ENCODE measurements at regions not wholly inside any gene's neighbourhood (a gene's known extent, or its start where the extent isn't known, plus 50 kb on each side); places are given as distances from the start of the nearest gene placed in this dataset.

DNA sequence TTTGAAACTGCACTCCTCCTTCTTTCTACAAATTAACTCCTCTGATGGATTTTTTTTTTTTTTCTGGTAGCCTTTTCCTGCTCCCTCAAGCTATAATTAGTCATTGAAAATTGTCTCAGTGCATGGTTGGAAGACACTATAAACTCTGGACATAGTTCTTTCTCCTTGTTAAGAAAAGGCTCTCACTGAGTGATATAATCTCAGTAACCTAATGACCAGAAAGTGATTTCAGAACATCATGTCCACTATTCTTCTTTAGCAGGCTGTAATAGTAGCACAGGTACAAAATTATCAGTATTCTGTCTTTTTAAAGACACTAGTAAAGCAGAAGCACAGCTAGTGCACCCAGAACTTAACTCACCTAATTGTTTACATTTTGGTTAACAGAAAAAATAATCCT is 752.6 kb upstream of the PHF14 start:
- Mint-ChIP-seq H3K27me3 (ENCODE audit: low read depth, unreplicated experiment) (no peaks in the 10 kb centered on the region), H3K4me3 (ENCODE audit: unreplicated experiment) (no peak overlapping the region), H3K4me1 (ENCODE audit: low read depth, unreplicated experiment) (peaks cover 12% of the 10 kb centered on the region), H3K36me3 (ENCODE audit: low read depth, unreplicated experiment) (no peaks in the 10 kb centered on the region), H3K9me3 (ENCODE audit: unreplicated experiment) (no peaks in the 10 kb centered on the region), H3K27ac (ENCODE audit: unreplicated experiment) (no peak overlapping the region)
- Histone ChIP-seq H3K27me3 (ENCODE audit: insufficient read depth, low read length) (no peaks in the 10 kb centered on the region), H3K79me2 (ENCODE audit: insufficient read depth, low read length) (no peaks in the 10 kb centered on the region), H4K20me1 (ENCODE audit: insufficient read depth, low read length) (no peaks in the 10 kb centered on the region), H3K27ac (ENCODE audit: low read depth, low read length) (no peak overlapping the region), H3K36me3 (ENCODE audit: insufficient read depth, low read length) (no peaks in the 10 kb centered on the region), H3K4me2 (ENCODE audit: low read length) (no peak overlapping the region), H3K9ac (ENCODE audit: low read length) (no peak overlapping the region), H2AFZ (ENCODE audit: low read depth, low read length) (no peak overlapping the region), H3K4me3 (ENCODE audit: insufficient read depth, low read depth, low read length) (no peak overlapping the region), H3K4me1 (ENCODE audit: insufficient read depth, low read length) (no peaks in the 10 kb centered on the region), H3K9me3 (ENCODE audit: insufficient read depth, low read depth, low read length) (no peaks in the 10 kb centered on the region)
- DNase-seq (ENCODE audit: low read depth) = no peak
- no peak for TF ChIP-seq EZH2 (IDR thresholded peaks at IDR 0.05; ENCODE audit: insufficient read depth, low read length)
- TF ChIP-seq CTCF (IDR thresholded peaks at IDR 0.05; ENCODE audit: insufficient read depth, low read depth, low read length) = no peak
- FAIRE-seq = no peak

DNA sequence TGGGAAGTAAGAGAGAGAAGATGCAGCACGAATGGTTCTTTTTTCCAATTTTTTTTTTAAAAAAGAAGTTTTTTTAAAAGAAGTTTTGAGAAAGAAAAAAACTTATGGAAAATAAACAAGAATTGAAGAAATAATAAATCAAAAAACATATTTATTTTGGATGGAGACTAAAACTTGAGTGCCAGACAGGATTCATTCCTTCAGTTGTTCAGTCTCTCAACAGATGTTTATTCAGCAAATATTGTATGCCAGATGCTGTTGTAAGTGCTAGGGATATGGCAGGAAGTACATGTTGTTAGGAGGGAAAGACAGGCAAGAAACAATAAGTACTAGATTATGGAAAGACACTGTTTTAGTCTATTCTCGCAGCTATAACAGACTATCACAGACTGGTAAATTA is 750.7 kb upstream of the PHF14 start:
- H3K27ac ChIP-seq (ENCODE audit: low read depth, low read length) = no peak overlapping the region
- H2AFZ ChIP-seq (ENCODE audit: low read depth, low read length) = no peak overlapping the region
- H3K9me3 ChIP-seq (ENCODE audit: insufficient read depth, low read depth, low read length) = no peaks in the 10 kb centered on the region
- H3K79me2 ChIP-seq (ENCODE audit: insufficient read depth, low read length) = no peaks in the 10 kb centered on the region
- no peaks in the 10 kb centered on the region for H3K9me3 Mint-ChIP-seq (ENCODE audit: unreplicated experiment)
- H3K4me1 ChIP-seq (ENCODE audit: insufficient read depth, low read length) = no peaks in the 10 kb centered on the region
- no peak overlapping the region for H3K27ac Mint-ChIP-seq (ENCODE audit: unreplicated experiment)
- no peaks in the 10 kb centered on the region for H3K36me3 Mint-ChIP-seq (ENCODE audit: low read depth, unreplicated experiment)
- peaks cover 14% of the 10 kb centered on the region for H3K4me1 Mint-ChIP-seq (ENCODE audit: low read depth, unreplicated experiment)
- no peaks in the 10 kb centered on the region for H4K20me1 ChIP-seq (ENCODE audit: insufficient read depth, low read length)
- no peak overlapping the region for H3K4me2 ChIP-seq (ENCODE audit: low read length)
- no peak for FAIRE-seq
- no peak for DNase-seq (ENCODE audit: low read depth)
- no peak overlapping the region for H3K9ac ChIP-seq (ENCODE audit: low read length)
- no peaks in the 10 kb centered on the region for H3K36me3 ChIP-seq (ENCODE audit: insufficient read depth, low read length)
- H3K4me3 Mint-ChIP-seq (ENCODE audit: unreplicated experiment) = no peak overlapping the region
- TF ChIP-seq CTCF (IDR thresholded peaks at IDR 0.05; ENCODE audit: insufficient read depth, low read depth, low read length) (no peak), EZH2 (IDR thresholded peaks at IDR 0.05; ENCODE audit: insufficient read depth, low read length) (no peak)
- H3K4me3 ChIP-seq (ENCODE audit: insufficient read depth, low read depth, low read length) = no peak overlapping the region
- no peaks in the 10 kb centered on the region for H3K27me3 Mint-ChIP-seq (ENCODE audit: low read depth, unreplicated experiment)
- no peaks in the 10 kb centered on the region for H3K27me3 ChIP-seq (ENCODE audit: insufficient read depth, low read length)

DNA sequence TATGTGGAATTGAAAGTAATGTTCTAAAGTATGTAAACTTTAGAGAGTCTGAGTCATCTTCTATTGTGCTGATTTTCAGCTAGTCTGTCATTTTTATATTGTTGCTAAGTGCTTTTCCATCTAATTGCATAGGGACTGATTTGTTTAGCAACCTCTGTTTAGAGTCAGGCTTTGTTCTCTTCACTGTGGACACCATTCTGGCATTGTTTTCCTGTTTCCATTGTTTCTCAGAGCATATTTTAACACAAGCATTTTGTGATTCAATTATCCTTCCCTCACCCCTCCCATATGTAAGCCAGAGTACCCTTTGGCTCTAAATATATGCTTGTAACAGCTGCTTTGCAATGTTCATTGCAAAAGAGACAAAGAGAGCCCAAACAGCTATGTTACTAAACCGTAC is 748.4 kb upstream of the PHF14 start:
- Mint-ChIP-seq H3K4me3 (ENCODE audit: unreplicated experiment) (no peak overlapping the region), H3K27me3 (ENCODE audit: low read depth, unreplicated experiment) (no peaks in the 10 kb centered on the region), H3K27ac (ENCODE audit: unreplicated experiment) (no peak overlapping the region), H3K4me1 (ENCODE audit: low read depth, unreplicated experiment) (peaks cover 14% of the 10 kb centered on the region), H3K36me3 (ENCODE audit: low read depth, unreplicated experiment) (no peaks in the 10 kb centered on the region), H3K9me3 (ENCODE audit: unreplicated experiment) (peaks cover 2% of the 10 kb centered on the region)
- Histone ChIP-seq H2AFZ (ENCODE audit: low read depth, low read length) (no peak overlapping the region), H3K79me2 (ENCODE audit: insufficient read depth, low read length) (no peaks in the 10 kb centered on the region), H4K20me1 (ENCODE audit: insufficient read depth, low read length) (no peaks in the 10 kb centered on the region), H3K4me3 (ENCODE audit: insufficient read depth, low read depth, low read length) (no peak overlapping the region), H3K4me2 (ENCODE audit: low read length) (no peak overlapping the region), H3K9ac (ENCODE audit: low read length) (no peak overlapping the region), H3K27ac (ENCODE audit: low read depth, low read length) (no peak overlapping the region), H3K27me3 (ENCODE audit: insufficient read depth, low read length) (no peaks in the 10 kb centered on the region), H3K9me3 (ENCODE audit: insufficient read depth, low read depth, low read length) (no peaks in the 10 kb centered on the region), H3K4me1 (ENCODE audit: insufficient read depth, low read length) (no peaks in the 10 kb centered on the region), H3K36me3 (ENCODE audit: insufficient read depth, low read length) (no peaks in the 10 kb centered on the region)
- DNase-seq (ENCODE audit: low read depth) (peak; percentile 13), FAIRE-seq (no peak)
- TF ChIP-seq CTCF (IDR thresholded peaks at IDR 0.05; ENCODE audit: insufficient read depth, low read depth, low read length) (no peak), EZH2 (IDR thresholded peaks at IDR 0.05; ENCODE audit: insufficient read depth, low read length) (no peak)

All from astrocyte (in vitro differentiated cells and primary cell).